GM21381 (cell line): ENCODE measurements at regions not wholly inside any gene's neighbourhood (a gene's known extent, or its start where the extent isn't known, plus 50 kb on each side); places are given as distances from the start of the nearest gene placed in this dataset.
"Not testable (repeated sequence)": the region's sequence is repeated elsewhere in the genome, so short reads cannot be mapped to it uniquely, and the experiment has no call there.

Source experiments
- ATAC-seq: cut with Tn5 transposase; IDR thresholded peaks from one replicate; pipeline ENCODE4 v1.9.1; 2021; ENCODE audit warnings: mild to moderate bottlenecking, moderate library complexity; ENCODE audit not compliant: unreplicated experiment

GRCh38 chr5:19258686-19259085, 729.3 kb downstream of the CDH18 start:
- ATAC-seq: no peak

- no peak for ATAC-seq
Observed at GRCh38 chr5:19261879-19262278, 726.1 kb downstream of the CDH18 start.

- no peak for ATAC-seq
Observed at GRCh38 chr5:19264821-19265220, 723.2 kb downstream of the CDH18 start.

GRCh38 chr5:19266791-19267190, 721.2 kb downstream of the CDH18 start:
- ATAC-seq: no peak

GRCh38 chr5:19270153-19270552, 717.8 kb downstream of the CDH18 start:
- ATAC-seq: no peak

DNA sequence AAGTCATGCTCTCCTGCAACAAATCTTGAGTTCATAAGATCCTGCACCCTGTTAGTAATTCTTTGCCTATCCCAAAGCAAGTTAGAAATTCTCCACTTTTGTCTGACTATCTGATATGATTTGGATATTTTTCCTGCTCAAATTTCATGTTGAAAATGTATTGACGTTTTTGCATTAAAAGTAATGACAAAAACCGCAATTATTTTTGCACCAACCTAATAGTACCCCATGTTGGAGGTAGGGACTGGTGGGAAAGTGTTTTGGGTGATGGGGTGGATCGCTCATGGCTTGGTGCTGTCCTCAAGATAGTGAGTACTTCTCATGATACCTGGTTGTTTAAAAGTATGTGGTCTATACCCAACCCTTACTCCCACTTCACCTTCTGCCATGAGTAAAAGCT, 713.4 kb downstream of the CDH18 start:
- ATAC-seq: no peak

- ATAC-seq: no peak
Observed at GRCh38 chr5:19285286-19285685, 702.7 kb downstream of the CDH18 start.

- ATAC-seq: not testable (repeated sequence)
Observed at GRCh38 chr5:19287548-19288277, 700.3 kb downstream of the CDH18 start.

DNA sequence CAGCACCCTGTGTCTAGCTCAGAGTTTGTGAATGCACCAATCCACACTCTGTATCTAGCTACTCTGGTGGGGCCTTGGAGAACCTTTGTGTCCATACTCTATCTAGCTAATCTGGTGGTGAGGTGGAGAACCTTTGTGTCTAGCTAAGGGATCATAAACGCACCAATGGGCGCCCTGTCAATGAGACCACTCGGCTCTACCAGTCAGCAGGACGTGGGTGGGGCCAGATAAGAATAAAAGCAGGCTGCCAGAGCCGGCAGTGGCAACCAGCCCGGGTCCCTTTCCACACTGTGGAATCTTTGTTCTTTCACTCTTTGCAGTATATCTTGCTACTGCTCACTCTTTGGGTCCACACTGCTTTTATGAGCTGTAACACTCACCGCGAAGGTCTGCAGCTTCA, 699.7 kb downstream of the CDH18 start:
- not testable (repeated sequence) for ATAC-seq

GRCh38 chr5:19297934-19298333, 690.1 kb downstream of the CDH18 start:
- no peak for ATAC-seq

DNA sequence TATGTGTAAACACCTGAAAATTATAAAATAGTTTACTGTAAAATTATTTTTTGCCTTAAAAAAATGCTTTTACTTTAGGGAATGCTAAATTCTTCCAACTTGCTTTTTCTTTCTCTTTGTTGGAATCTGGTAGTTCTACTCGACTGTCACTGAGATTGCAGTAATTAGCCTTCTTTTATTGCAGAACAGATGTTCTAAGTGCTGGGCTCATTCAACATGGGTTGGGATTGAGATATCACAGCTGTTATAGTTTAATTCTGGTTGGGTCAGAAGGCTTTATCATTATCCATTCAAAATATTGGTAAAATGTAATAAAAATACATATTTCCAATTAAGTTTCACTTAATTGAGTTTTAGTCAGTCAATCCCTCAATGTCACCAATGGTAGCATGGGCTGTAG, 686.7 kb downstream of the CDH18 start:
- ATAC-seq: no peak

DNA sequence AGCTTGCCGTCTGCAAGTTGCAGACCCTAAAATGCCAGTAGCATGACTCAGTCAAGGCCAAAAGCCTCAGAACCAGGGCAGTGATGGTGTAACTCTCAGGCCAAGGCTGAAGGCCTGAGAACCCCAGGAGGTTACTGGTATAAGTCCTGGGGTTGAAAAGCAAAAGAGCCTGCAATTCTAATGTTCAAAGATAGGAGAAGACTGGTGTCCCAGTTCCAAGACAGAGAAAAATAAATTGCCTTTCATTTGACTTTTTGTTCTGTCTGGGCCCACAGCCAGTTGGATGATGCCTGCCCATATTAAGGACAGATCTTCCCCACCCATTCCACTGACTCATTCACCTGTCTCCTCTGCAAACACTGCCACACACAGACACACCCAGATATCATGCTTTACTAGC, 673.2 kb downstream of the CDH18 start:
- no peak for ATAC-seq

- ATAC-seq: no peak
Observed at GRCh38 chr5:19319252-19319651, 668.7 kb downstream of the CDH18 start.

GRCh38 chr5:19322716-19323485, 665.1 kb downstream of the CDH18 start:
- no peak for ATAC-seq

DNA sequence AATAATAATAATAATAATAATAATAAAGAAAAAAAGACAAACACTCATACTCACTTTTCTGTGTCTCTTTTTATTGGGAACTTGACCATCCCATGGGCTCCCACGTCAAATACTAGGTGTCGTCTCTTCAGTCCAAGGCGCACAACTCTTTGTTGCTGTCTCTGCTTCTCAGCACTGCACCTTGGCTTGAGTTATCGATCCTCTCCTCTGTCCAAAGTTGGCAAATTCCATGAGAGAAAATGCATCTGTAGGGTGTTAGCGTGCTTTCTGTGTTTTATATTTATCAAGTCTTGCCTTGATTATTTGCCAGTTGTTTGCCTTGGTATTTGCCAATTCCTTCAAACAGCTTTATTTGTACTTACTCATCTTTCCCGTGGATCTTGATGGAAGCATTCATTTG, 653.7 kb downstream of the CDH18 start:
- no peak for ATAC-seq

GRCh38 chr5:19342942-19343341, 645.1 kb downstream of the CDH18 start:
- no peak for ATAC-seq

DNA sequence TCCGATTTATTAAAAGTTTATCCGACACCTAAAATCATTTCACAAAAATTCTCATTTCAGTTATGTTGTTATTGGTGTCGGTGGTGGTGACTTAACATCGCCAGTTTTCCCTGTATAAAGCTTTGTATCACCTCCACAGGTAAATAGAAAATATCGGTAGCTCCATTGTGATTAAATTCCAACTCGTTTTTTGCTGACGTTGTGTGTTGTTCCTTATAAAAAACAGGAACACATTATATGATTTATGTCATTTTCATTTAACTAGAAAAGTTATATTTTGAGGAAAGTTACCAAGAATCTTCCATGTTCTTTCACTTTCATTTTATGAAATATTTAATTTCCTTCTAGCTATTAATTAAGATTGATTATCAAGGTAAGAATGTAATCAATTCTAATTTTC, 635.9 kb downstream of the CDH18 start:
- no peak for ATAC-seq

GRCh38 chr5:19369048-19369447, 619.0 kb downstream of the CDH18 start:
- ATAC-seq: no peak

GRCh38 chr5:19369561-19369960, 618.4 kb downstream of the CDH18 start:
- ATAC-seq: no peak

- no peak for ATAC-seq
Observed at GRCh38 chr5:19370655-19371386, 617.2 kb downstream of the CDH18 start.

DNA sequence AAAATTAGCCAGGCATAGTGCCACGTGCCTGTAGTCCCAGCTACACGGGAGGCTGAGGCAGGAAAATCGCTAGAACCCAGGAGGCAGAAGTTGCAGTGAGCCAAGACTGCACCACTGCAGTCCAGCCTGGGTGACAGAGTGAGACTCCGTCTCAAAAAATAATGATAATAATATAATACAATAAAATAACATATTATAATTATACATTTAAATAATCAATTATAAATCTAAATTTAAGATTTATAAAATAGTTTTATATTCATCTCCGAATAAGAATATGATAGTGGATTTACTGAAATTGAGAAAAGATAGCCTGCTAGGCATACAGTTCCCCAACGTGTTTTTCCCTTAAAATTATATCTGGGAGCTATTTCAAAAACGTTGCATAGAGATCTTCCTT, 599.6 kb downstream of the CDH18 start:
- no peak for ATAC-seq

- ATAC-seq: no peak
Observed at GRCh38 chr5:19401032-19401431, 587.0 kb downstream of the CDH18 start.
